ENCODE measurements at regions not wholly inside any gene's neighbourhood (a gene's known extent, or its start where the extent isn't known, plus 50 kb on each side); places are given as distances from the start of the nearest gene placed in this dataset.

- no peak for DNase-seq (ENCODE audit: low read depth)
- no peak overlapping the region for H3K4me3 ChIP-seq (ENCODE audit: low read depth, low read length)
These were observed 177.4 kb downstream of the TBXT start for GRCh38 chr6:165990216-165990615.

- DNase-seq (ENCODE audit: low read depth), result no peak
- H3K4me3 ChIP-seq (ENCODE audit: low read depth, low read length), result peak overlapping the region; percentile 52
These were observed 178.7 kb downstream of the TBXT start for GRCh38 chr6:165988757-165989456.

GRCh38 chr6:165988302-165988756 lies 179.3 kb downstream of the TBXT start:
- H3K4me3 ChIP-seq (ENCODE audit: low read depth, low read length), result peak overlapping the region; percentile 52
- no peak for DNase-seq (ENCODE audit: low read depth)

GRCh38 chr6:165987483-165988301 lies 180.0 kb downstream of the TBXT start:
- peak overlapping the region; percentile 52 for H3K4me3 ChIP-seq (ENCODE audit: low read depth, low read length)
- peak; percentile 87 for DNase-seq (ENCODE audit: low read depth)

- H3K4me3 ChIP-seq (ENCODE audit: low read depth, low read length), result peak overlapping the region; percentile 52
- no peak for DNase-seq (ENCODE audit: low read depth)
These were observed 180.7 kb downstream of the TBXT start for GRCh38 chr6:165986914-165987482.

- H3K4me3 ChIP-seq (ENCODE audit: low read depth, low read length), result peak overlapping the region; percentile 52
- no peak for DNase-seq (ENCODE audit: low read depth)
These were observed 181.2 kb downstream of the TBXT start for GRCh38 chr6:165986311-165986913.

- no peak for DNase-seq (ENCODE audit: low read depth)
- no peak overlapping the region for H3K4me3 ChIP-seq (ENCODE audit: low read depth, low read length)
These were observed 181.8 kb downstream of the TBXT start for GRCh38 chr6:165985806-165986299.

- no peak for DNase-seq (ENCODE audit: low read depth)
- H3K4me3 ChIP-seq (ENCODE audit: low read depth, low read length), result no peak overlapping the region
These were observed 182.3 kb downstream of the TBXT start for GRCh38 chr6:165985281-165985805.

GRCh38 chr6:165984729-165985275 lies 182.8 kb downstream of the TBXT start:
- H3K4me3 ChIP-seq (ENCODE audit: low read depth, low read length), result no peak overlapping the region
- no peak for DNase-seq (ENCODE audit: low read depth)

- DNase-seq (ENCODE audit: low read depth), result no peak
- H3K4me3 ChIP-seq (ENCODE audit: low read depth, low read length), result no peak overlapping the region
These were observed 184.3 kb downstream of the TBXT start for GRCh38 chr6:165983112-165984072.

- no peak overlapping the region for H3K4me3 ChIP-seq (ENCODE audit: low read depth, low read length)
- no peak for DNase-seq (ENCODE audit: low read depth)
These were observed 189.2 kb downstream of the TBXT start for GRCh38 chr6:165978476-165978875.

- no peak for DNase-seq (ENCODE audit: low read depth)
- H3K4me3 ChIP-seq (ENCODE audit: low read depth, low read length), result no peak overlapping the region
These were observed 191.0 kb downstream of the TBXT start for GRCh38 chr6:165976684-165977083.

- H3K4me3 ChIP-seq (ENCODE audit: low read depth, low read length), result no peak overlapping the region
- DNase-seq (ENCODE audit: low read depth), result no peak
These were observed 192.8 kb downstream of the TBXT start for GRCh38 chr6:165974817-165975216.

GRCh38 chr6:165973473-165973872 lies 194.2 kb downstream of the TBXT start:
- H3K4me3 ChIP-seq (ENCODE audit: low read depth, low read length), result no peak overlapping the region

GRCh38 chr6:165972139-165972802 lies 195.4 kb downstream of the TBXT start:
- H3K4me3 ChIP-seq (ENCODE audit: low read depth, low read length), result no peak overlapping the region
- no peak for DNase-seq (ENCODE audit: low read depth)

More at GRCh38 chr6:165973473-165973872, 194.2 kb downstream of the TBXT start:
- DNase-seq (ENCODE audit: low read depth), result no peak

GRCh38 chr6:165971202-165971601 lies 196.4 kb downstream of the TBXT start:
- no peak for DNase-seq (ENCODE audit: low read depth)
- H3K4me3 ChIP-seq (ENCODE audit: low read depth, low read length), result no peak overlapping the region

- no peak for DNase-seq (ENCODE audit: low read depth)
These were observed 197.7 kb downstream of the TBXT start for GRCh38 chr6:165970001-165970400.

GRCh38 chr6:165969184-165969583 lies 198.5 kb downstream of the TBXT start:
- no peak overlapping the region for H3K4me3 ChIP-seq (ENCODE audit: low read depth, low read length)
- no peak for DNase-seq (ENCODE audit: low read depth)

More at GRCh38 chr6:165970001-165970400, 197.7 kb downstream of the TBXT start:
- H3K4me3 ChIP-seq (ENCODE audit: low read depth, low read length), result no peak overlapping the region

All from skeletal muscle cell (primary cell).